K562 (cell line): ENCODE measurements at regions not wholly inside any gene's neighbourhood (a gene's known extent, or its start where the extent isn't known, plus 50 kb on each side); places are given as distances from the start of the nearest gene placed in this dataset.

Experiments
- ATAC-seq: fragments of 200-7000 bp; cut with Tn5 transposase; 3 replicates; pipeline ENCODE4 v1.9.1; 2020; ENCODE audit warnings: moderate library complexity
- BruUV-seq: library from RNA; stranded (reverse); fragments of 400-500 nt; replicated peaks from 2 replicates; lab custom pipeline; 2021; lab: Mats Ljungman, UMichigan
- CTCF ChIA-PET: fragments of 300-600 bp; formaldehyde crosslinking; extraction: SDS; loops from one replicate; lab custom pipeline; 2021; ENCODE audit warnings: low intra/inter-chr PET ratio; lab: Yijun Ruan, JAX
- POLR2A ChIA-PET: fragments of 300-600, 350-650 bp; sonication (Branson Sonifier 250); formaldehyde crosslinking; extraction: SDS; loops from one replicate; lab custom pipeline; 2021; ENCODE audit warnings: antibody characterized with exemption, inconsistent platforms; lab: Yijun Ruan, JAX
- DNase-seq, 4 experiments: peaks; one replicate each; pipeline versions ENCODE4 v3.0.0 to v3.0.0-alpha.2; 2011 to 2018; ENCODE audit warnings: low spot score in 3 of 4, mixed read lengths in 3 of 4; ENCODE audit errors: extremely low read depth in 1 of 4
- FAIRE-seq: peaks from 2 replicates; lab custom pipeline; 2011; peaks lifted over from hg19 to GRCh38; lab: Jason Lieb, UNC
- H2AFZ ChIP-seq: 2 replicates; pipeline ENCODE4 v1.6.0; 2011; ENCODE audit warnings: low read depth, low read length, control low read depth, inconsistent platforms
- H3K27ac ChIP-seq: fragments of 200-600 bp; 3 replicates; pipeline ENCODE4 v1.8.0; 2011; ENCODE audit warnings: low read depth, mild to moderate bottlenecking, control low read depth, inconsistent platforms, low read length, moderate library complexity, mixed read lengths; ENCODE audit errors: extremely low read depth
- H3K27me3 ChIP-seq, 2 experiments: fragments of 300-600 bp in 1 of 2; 2 replicates in 1 of 2; 3 replicates in 1 of 2; pipeline versions ENCODE4 v1.6.0 to v1.8.0; 2011; ENCODE audit warnings: inconsistent platforms in 2 of 2, low read length in 2 of 2, mild to moderate bottlenecking in 1 of 2, mixed read lengths in 1 of 2, moderate library complexity in 1 of 2; ENCODE audit not compliant: control insufficient read depth in 2 of 2, insufficient read depth in 2 of 2
- H3K36me3 ChIP-seq: fragments of 300-600 bp; 3 replicates; pipeline ENCODE4 v1.8.0; 2011; ENCODE audit warnings: mild to moderate bottlenecking, low read length, inconsistent platforms; ENCODE audit not compliant: control insufficient read depth, insufficient read depth
- H3K4me1 ChIP-seq, 2 experiments: fragments of 200-600 bp in 1 of 2; replicated peaks in 1 of 2; 2 replicates in 1 of 2; 3 replicates in 1 of 2; pipeline versions ENCODE4 v1.5.1 to v1.8.0; 2011; ENCODE audit warnings: inconsistent platforms in 2 of 2, low read length in 2 of 2, mild to moderate bottlenecking in 1 of 2, mixed read lengths in 1 of 2, moderate library complexity in 1 of 2; ENCODE audit not compliant: control insufficient read depth in 2 of 2, insufficient read depth in 2 of 2
- H3K4me2 ChIP-seq: 2 replicates; pipeline ENCODE4 v1.6.1; 2011; ENCODE audit warnings: low read length, control low read depth, inconsistent platforms, mixed read lengths; ENCODE audit not compliant: insufficient read depth
- H3K4me3 ChIP-seq: fragments of 200-600 bp; sonication (generic), shearing (Covaris generic); 2 replicates; pipeline ENCODE4 v1.5.1; 2016; ENCODE audit warnings: control low read depth, inconsistent platforms
- H3K79me2 ChIP-seq: fragments of 200-600 bp; 3 replicates; pipeline ENCODE4 v1.8.0; 2011; ENCODE audit warnings: low read length, inconsistent platforms; ENCODE audit not compliant: control insufficient read depth, insufficient read depth
- H3K9ac ChIP-seq, 2 experiments: 2 replicates each; pipeline versions ENCODE4 v1.6.0 to v1.6.1; 2011; ENCODE audit warnings: low read depth in 2 of 2, low read length in 2 of 2, control low read depth in 1 of 2, inconsistent platforms in 1 of 2, mild to moderate bottlenecking in 1 of 2, mixed read lengths in 1 of 2; ENCODE audit not compliant: insufficient read depth in 1 of 2
- H3K9me1 ChIP-seq: one replicate; pipeline ENCODE4 v1.6.0; 2011; ENCODE audit warnings: inconsistent platforms, mild to moderate bottlenecking, low read length, moderate library complexity; ENCODE audit not compliant: control insufficient read depth, insufficient read depth
- H3K9me3 ChIP-seq: replicated peaks from 2 replicates; pipeline ENCODE4 v1.5.1; 2011; ENCODE audit warnings: low read depth, low read length, inconsistent platforms; ENCODE audit not compliant: control insufficient read depth, insufficient read depth
- H4K20me1 ChIP-seq: replicated peaks from 2 replicates; pipeline ENCODE4 v1.6.1; 2011; ENCODE audit warnings: low read length, inconsistent platforms, mixed read lengths; ENCODE audit not compliant: control insufficient read depth, insufficient read depth
- CXXC5 ChIP-seq: fragments of 250-450 bp; sonication (Bioruptor Pico); IDR thresholded peaks from 2 replicates; pipeline ENCODE4 v1.8.0; 2022; ENCODE audit warnings: inconsistent platforms, mild to moderate bottlenecking, moderate library complexity
- DPF2 ChIP-seq: fragments of 450-650 bp; IDR thresholded peaks from 2 replicates; pipeline ENCODE4 v1.6.1; 2016
- ETV1 ChIP-seq: fragments of 450-650 bp; conservative IDR thresholded peaks from 2 replicates; pipeline ENCODE4 v1.6.1; 2016; ENCODE audit warnings: missing genetic modification characterization, control low read depth, low read depth, missing compliant biosample characterization
- KAT8 ChIP-seq: fragments of 450-650 bp; IDR thresholded peaks from 2 replicates; pipeline ENCODE4 v1.6.1; 2016; ENCODE audit warnings: low read depth, mild to moderate bottlenecking
- NR3C1 ChIP-seq: sonication (generic); formaldehyde crosslinking; IDR thresholded peaks from 2 replicates; pipeline ENCODE4 v1.8.1; 2022; ENCODE audit warnings: missing genetic modification reagents
- PML ChIP-seq: IDR thresholded peaks from 2 replicates; pipeline ENCODE4 v1.6.1; 2012; ENCODE audit warnings: low read length, inconsistent platforms
- SUPT5H ChIP-seq: fragments of 450-650 bp; IDR thresholded peaks from 2 replicates; pipeline ENCODE4 v1.6.1; 2016
- ZBTB1 ChIP-seq: sonication (generic); formaldehyde crosslinking; IDR thresholded peaks from 2 replicates; pipeline ENCODE4 v1.8.1; 2023; ENCODE audit warnings: missing genetic modification reagents, low read depth, mild to moderate bottlenecking, borderline replicate concordance
- ZNF263 ChIP-seq: sonication (generic); formaldehyde crosslinking; IDR thresholded peaks from 2 replicates; pipeline ENCODE4 v1.8.0; 2022; ENCODE audit warnings: mild to moderate bottlenecking, missing genetic modification reagents, borderline replicate concordance
- ZSCAN32 ChIP-seq: fragments of 450-650 bp; formaldehyde crosslinking; IDR thresholded peaks from 2 replicates; pipeline ENCODE4 v1.4.0; 2020; ENCODE audit warnings: mild to moderate bottlenecking, moderate library complexity
- WGBS: fragments of 100-300 bp; shearing (Covaris generic); methylation state at CpG from one replicate; pipeline ENCODE4 v1.1.6; 2016; ENCODE audit warnings: low coverage, mixed read lengths; ENCODE audit not compliant: insufficient coverage; ENCODE audit errors: missing lambda C conversion rate; 5-methylcytosine and 5-hydroxymethylcytosine counted together
- in situ Hi-C: fragments of 300-500 bp; cut with MboI; formaldehyde crosslinking; loops from 4 replicates; pipeline ENCODE4 v1.15.0; 2018; ENCODE audit warnings: inconsistent platforms, mixed read lengths
- intact Hi-C: fragments of 100-400 bp; cut with micrococcal nuclease; formaldehyde crosslinking; loops from 2 replicates; pipeline ENCODE4 v1.14.2; 2022
- TF ChIP-seq, protein P1 (sequence below): fragments of 450-650 bp; IDR thresholded peaks from 2 replicates; pipeline ENCODE4 v1.7.1; 2018; ENCODE audit warnings: mild to moderate bottlenecking, low read depth; ENCODE audit not compliant: partially characterized antibody
- TF ChIP-seq, protein P2 (sequence below): fragments of 450-650 bp; IDR thresholded peaks from 2 replicates; pipeline ENCODE4 v1.6.1; 2016; ENCODE audit warnings: missing biosample characterization, missing genetic modification characterization
- TF ChIP-seq, protein P3 (sequence below): fragments of 450-650 bp; formaldehyde crosslinking; IDR thresholded peaks from 2 replicates; pipeline ENCODE4 v1.4.0; 2020; ENCODE audit warnings: mild to moderate bottlenecking, mixed read lengths
- TF ChIP-seq, protein P4 (sequence below): fragments of 450-650 bp; IDR thresholded peaks from 2 replicates; pipeline ENCODE4 v1.6.1; 2017; ENCODE audit warnings: antibody characterized with exemption

DNA sequence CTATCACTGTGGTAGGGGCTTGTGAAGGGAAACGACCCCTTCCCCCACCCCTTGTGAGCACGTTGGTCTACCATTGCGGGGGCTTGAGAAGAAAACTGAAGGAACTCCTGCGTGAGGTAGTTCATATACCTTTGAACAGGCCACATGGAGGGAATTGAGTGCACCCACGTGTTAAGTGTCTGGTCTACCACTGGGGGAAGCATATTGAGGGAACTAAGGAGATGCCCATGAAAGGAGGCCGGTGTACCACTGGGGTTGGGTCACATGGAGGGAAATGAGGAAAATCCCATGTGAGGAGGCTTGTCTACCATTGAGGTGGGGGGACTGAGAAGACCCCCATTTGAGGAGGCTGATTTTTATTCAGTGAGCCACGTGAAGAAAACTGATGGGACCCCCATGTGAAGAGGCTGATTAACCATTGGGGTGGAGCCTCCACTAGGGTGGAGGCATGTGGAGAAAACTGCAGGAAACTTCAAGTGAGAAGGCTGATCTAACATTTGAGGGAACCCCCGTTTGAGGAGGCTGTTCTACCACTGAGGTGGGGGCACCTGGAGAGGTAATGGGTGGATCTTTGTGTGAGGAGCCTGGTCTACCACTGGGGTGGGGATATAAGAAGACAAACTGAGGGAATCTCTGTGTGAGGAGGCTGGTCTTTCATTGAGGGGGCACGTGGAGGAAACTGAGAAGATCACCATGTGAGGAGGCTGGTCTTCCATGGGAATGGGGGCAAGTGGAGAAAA lies 163.2 kb downstream of the FBLN2 start:
- no peaks in the 10 kb centered on the region for H3K79me2 ChIP-seq
- in situ Hi-C loops = no loop called here
- CTCF ChIA-PET = no interaction called here
- TF ChIP-seq ZNF263 (CRISPR knock-in tag) (no peak), CXXC5 (no peak), DPF2 (no peak), SUPT5H (no peak), ETV1 (tag) (no peak), ZSCAN32 (CRISPR knock-in tag) (no peak), PML (no peak), NR3C1 (CRISPR knock-in tag) (no peak), ZBTB1 (CRISPR knock-in tag) (no peak), KAT8 (no peak)
- TF ChIP-seq, protein P1, sequence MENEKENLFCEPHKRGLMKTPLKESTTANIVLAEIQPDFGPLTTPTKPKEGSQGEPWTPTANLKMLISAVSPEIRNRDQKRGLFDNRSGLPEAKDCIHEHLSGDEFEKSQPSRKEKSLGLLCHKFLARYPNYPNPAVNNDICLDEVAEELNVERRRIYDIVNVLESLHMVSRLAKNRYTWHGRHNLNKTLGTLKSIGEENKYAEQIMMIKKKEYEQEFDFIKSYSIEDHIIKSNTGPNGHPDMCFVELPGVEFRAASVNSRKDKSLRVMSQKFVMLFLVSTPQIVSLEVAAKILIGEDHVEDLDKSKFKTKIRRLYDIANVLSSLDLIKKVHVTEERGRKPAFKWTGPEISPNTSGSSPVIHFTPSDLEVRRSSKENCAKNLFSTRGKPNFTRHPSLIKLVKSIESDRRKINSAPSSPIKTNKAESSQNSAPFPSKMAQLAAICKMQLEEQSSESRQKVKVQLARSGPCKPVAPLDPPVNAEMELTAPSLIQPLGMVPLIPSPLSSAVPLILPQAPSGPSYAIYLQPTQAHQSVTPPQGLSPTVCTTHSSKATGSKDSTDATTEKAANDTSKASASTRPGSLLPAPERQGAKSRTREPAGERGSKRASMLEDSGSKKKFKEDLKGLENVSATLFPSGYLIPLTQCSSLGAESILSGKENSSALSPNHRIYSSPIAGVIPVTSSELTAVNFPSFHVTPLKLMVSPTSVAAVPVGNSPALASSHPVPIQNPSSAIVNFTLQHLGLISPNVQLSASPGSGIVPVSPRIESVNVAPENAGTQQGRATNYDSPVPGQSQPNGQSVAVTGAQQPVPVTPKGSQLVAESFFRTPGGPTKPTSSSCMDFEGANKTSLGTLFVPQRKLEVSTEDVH = no peak
- TF ChIP-seq, protein P2, sequence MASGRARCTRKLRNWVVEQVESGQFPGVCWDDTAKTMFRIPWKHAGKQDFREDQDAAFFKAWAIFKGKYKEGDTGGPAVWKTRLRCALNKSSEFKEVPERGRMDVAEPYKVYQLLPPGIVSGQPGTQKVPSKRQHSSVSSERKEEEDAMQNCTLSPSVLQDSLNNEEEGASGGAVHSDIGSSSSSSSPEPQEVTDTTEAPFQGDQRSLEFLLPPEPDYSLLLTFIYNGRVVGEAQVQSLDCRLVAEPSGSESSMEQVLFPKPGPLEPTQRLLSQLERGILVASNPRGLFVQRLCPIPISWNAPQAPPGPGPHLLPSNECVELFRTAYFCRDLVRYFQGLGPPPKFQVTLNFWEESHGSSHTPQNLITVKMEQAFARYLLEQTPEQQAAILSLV (tag) = no peak
- TF ChIP-seq, protein P3, sequence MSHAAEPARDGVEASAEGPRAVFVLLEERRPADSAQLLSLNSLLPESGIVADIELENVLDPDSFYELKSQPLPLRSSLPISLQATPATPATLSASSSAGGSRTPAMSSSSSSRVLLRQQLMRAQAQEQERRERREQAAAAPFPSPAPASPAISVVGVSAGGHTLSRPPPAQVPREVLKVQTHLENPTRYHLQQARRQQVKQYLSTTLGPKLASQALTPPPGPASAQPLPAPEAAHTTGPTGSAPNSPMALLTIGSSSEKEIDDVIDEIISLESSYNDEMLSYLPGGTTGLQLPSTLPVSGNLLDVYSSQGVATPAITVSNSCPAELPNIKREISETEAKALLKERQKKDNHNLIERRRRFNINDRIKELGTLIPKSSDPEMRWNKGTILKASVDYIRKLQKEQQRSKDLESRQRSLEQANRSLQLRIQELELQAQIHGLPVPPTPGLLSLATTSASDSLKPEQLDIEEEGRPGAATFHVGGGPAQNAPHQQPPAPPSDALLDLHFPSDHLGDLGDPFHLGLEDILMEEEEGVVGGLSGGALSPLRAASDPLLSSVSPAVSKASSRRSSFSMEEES (CRISPR knock-in tag) = no peak
- TF ChIP-seq, protein P4, sequence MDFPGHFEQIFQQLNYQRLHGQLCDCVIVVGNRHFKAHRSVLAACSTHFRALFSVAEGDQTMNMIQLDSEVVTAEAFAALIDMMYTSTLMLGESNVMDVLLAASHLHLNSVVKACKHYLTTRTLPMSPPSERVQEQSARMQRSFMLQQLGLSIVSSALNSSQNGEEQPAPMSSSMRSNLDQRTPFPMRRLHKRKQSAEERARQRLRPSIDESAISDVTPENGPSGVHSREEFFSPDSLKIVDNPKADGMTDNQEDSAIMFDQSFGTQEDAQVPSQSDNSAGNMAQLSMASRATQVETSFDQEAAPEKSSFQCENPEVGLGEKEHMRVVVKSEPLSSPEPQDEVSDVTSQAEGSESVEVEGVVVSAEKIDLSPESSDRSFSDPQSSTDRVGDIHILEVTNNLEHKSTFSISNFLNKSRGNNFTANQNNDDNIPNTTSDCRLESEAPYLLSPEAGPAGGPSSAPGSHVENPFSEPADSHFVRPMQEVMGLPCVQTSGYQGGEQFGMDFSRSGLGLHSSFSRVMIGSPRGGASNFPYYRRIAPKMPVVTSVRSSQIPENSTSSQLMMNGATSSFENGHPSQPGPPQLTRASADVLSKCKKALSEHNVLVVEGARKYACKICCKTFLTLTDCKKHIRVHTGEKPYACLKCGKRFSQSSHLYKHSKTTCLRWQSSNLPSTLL = no peak

More for the DNA sequence above, 163.2 kb downstream of the FBLN2 start:
- FAIRE-seq = no peak
- ATAC-seq = no peak
- Histone ChIP-seq H2AFZ (no peak overlapping the region), H4K20me1 (no peaks in the 10 kb centered on the region), H3K4me2 (no peak overlapping the region), H3K27ac (no peak overlapping the region), H3K9me1 (no peaks in the 10 kb centered on the region), H3K36me3 (no peaks in the 10 kb centered on the region), H3K9ac (no peak overlapping the region), H3K4me3 (no peak overlapping the region), H3K9me3 (no peaks in the 10 kb centered on the region), H3K4me1 (no peaks in the 10 kb centered on the region), H3K27me3 (no peaks in the 10 kb centered on the region)
- intact Hi-C loops = no loop called here
- under 1% methylated on average over 9 of the region's 9 CpGs for WGBS
- no TSS peak for BruUV-seq
- POLR2A ChIA-PET = no interaction called here
- DNase-seq = no peak
